Panc1 (cell line): ENCODE measurements at regions not wholly inside any gene's neighbourhood (a gene's known extent, or its start where the extent isn't known, plus 50 kb on each side); places are given as distances from the start of the nearest gene placed in this dataset.

Experiments
- CTCF ChIP-seq: fragments of 450-650 bp; IDR thresholded peaks from 2 replicates; pipeline ENCODE4 v1.5.1; 2017; ENCODE audit warnings: mild to moderate bottlenecking
- POLR2AphosphoS5 ChIP-seq: IDR thresholded peaks from 2 replicates; pipeline ENCODE4 v1.6.1; 2012; ENCODE audit warnings: mild to moderate bottlenecking, low read depth, low read length, moderate library complexity
- REST ChIP-seq, 2 experiments: IDR thresholded peaks; 2 replicates each; pipeline ENCODE4 v1.6.1; 2011 to 2012; ENCODE audit warnings: low read depth in 2 of 2, control low read depth in 1 of 2, low read length in 1 of 2, mild to moderate bottlenecking in 1 of 2, moderate library complexity in 1 of 2; ENCODE audit not compliant: insufficient read depth in 1 of 2
- SIN3A ChIP-seq: IDR thresholded peaks from 2 replicates; pipeline ENCODE4 v1.6.1; 2012; ENCODE audit warnings: low read depth, mild to moderate bottlenecking, low read length, moderate library complexity, borderline replicate concordance; ENCODE audit not compliant: insufficient read depth
- TCF7L2 ChIP-seq: IDR thresholded peaks from 2 replicates; pipeline ENCODE4 v1.6.1; 2011; ENCODE audit warnings: mild to moderate bottlenecking, low read depth, low read length, inconsistent platforms

- TF ChIP-seq CTCF (no peak; the same call in 1 of the 2 replicates), REST (IDR thresholded peaks at IDR 0.05; ENCODE audit: insufficient read depth in 1 of 2, low read depth in 2 of 2, low read length in 1 of 2) (no peak), SIN3A (no peak), POLR2AphosphoS5 (no peak), TCF7L2 (no peak)
Measured at GRCh38 chr6:71471718-71472117, 183.1 kb downstream of the OGFRL1 start.
